Testis (tissue), 2 donors: ENCODE measurements at regions not wholly inside any gene's neighbourhood (a gene's known extent, or its start where the extent isn't known, plus 50 kb on each side); places are given as distances from the start of the nearest gene placed in this dataset.
A peak's percentile ranks its signal among the peaks of the same experiment; 100 is the strongest.

ENCODE experiments used
- DNase-seq: peaks from one replicate; pipeline ENCODE4 v3.0.0-alpha.2; 2019
- H3K27ac ChIP-seq, 2 donors: fragments of 200-600 bp; sonication (generic); one replicate each; pipeline ENCODE4 v1.5.1; 2019
- H3K27me3 ChIP-seq: fragments of 200-600 bp; sonication (generic); one replicate; pipeline ENCODE4 v1.5.1; 2019
- H3K36me3 ChIP-seq: fragments of 200-600 bp; sonication (generic); one replicate; pipeline ENCODE4 v1.5.1; 2017; ENCODE audit warnings: low read depth; ENCODE audit errors: missing control alignments
- H3K4me1 ChIP-seq: fragments of 200-600 bp; sonication (generic); one replicate; pipeline ENCODE4 v1.5.1; 2019
- H3K4me3 ChIP-seq, 2 donors: fragments of 200-600 bp; sonication (generic); one replicate each; pipeline ENCODE4 v1.5.1; 2017 to 2019
- H3K9me3 ChIP-seq: fragments of 200-600 bp; sonication (generic); one replicate; pipeline ENCODE4 v1.5.1; 2017
- CTCF ChIP-seq, 3 experiments: fragments of 450-650 bp in 2 of 3; fragments of 200-600 bp in 1 of 3; sonication (generic) in 1 of 3; IDR thresholded peaks; one replicate each; pipeline ENCODE4 v1.5.1; 2016 to 2019; ENCODE audit warnings: antibody characterized with exemption in 3 of 3, mild to moderate bottlenecking in 2 of 3, moderate library complexity in 1 of 3
- POLR2A ChIP-seq: fragments of 450-650 bp; IDR thresholded peaks from one replicate; pipeline ENCODE4 v1.6.1; 2017; ENCODE audit warnings: antibody characterized with exemption, mild to moderate bottlenecking, moderate library complexity
- WGBS, 2 donors: methylation state at CpG; one replicate each; pipeline ENCODE4 v1.1.5; 2018; 5-methylcytosine and 5-hydroxymethylcytosine counted together
- intact Hi-C: fragments of 100-400 bp; cut with DNase I; formaldehyde crosslinking; loops from one replicate; pipeline ENCODE4 v1.15.1; 2023; ENCODE audit warnings: low total_unique reads

- H3K4me1 ChIP-seq: no peaks in the 10 kb centered on the region
- no peaks in the 10 kb centered on the region for H3K27me3 ChIP-seq
- H3K9me3 ChIP-seq: no peaks in the 10 kb centered on the region
- no peaks in the 10 kb centered on the region for H3K36me3 ChIP-seq
- WGBS, 2 donors: 88 to 89% methylated on average over 7 of the region's 7 CpGs
- intact Hi-C loops: no loop called here
- no peak overlapping the region for H3K4me3 ChIP-seq
- no peak for TF ChIP-seq POLR2A
- no peak for TF ChIP-seq CTCF (IDR thresholded peaks at IDR 0.05)
- DNase-seq: no peak
- H3K27ac ChIP-seq: no peak overlapping the region
These were observed 402.9 kb upstream of the C2CD4B start for GRCh38 chr15:62568004-62568403.

- 87 to 96% methylated on average over 6 of the region's 6 CpGs for WGBS, 2 donors
- no peaks in the 10 kb centered on the region for H3K4me1 ChIP-seq
- no peak overlapping the region for H3K27ac ChIP-seq
- DNase-seq: no peak
- intact Hi-C loops: no loop called here
- H3K27me3 ChIP-seq: no peaks in the 10 kb centered on the region
- H3K9me3 ChIP-seq: no peaks in the 10 kb centered on the region
- no peak for TF ChIP-seq CTCF (IDR thresholded peaks at IDR 0.05)
- no peak for TF ChIP-seq POLR2A
- no peaks in the 10 kb centered on the region for H3K36me3 ChIP-seq
- H3K4me3 ChIP-seq: no peak overlapping the region
These were observed 403.6 kb upstream of the C2CD4B start for GRCh38 chr15:62568702-62569101.

GRCh38 chr15:62569460-62570404 is 404.6 kb upstream of the C2CD4B start:
- Histone ChIP-seq H3K36me3 (no peaks in the 10 kb centered on the region), H3K27me3 (no peaks in the 10 kb centered on the region), H3K9me3 (no peaks in the 10 kb centered on the region), H3K4me1 (no peaks in the 10 kb centered on the region), H3K27ac (peak overlapping the region in 1 of 2 donors; percentile 64), H3K4me3 (no peak overlapping the region)
- WGBS, 2 donors: 69 to 74% methylated on average over 14 of the region's 14 CpGs
- DNase-seq: peak; percentile 44
- intact Hi-C loops: no loop called here
- TF ChIP-seq POLR2A (no peak), CTCF (IDR thresholded peaks at IDR 0.05) (no peak)

GRCh38 chr15:62570405-62570783 is 405.3 kb upstream of the C2CD4B start:
- Histone ChIP-seq H3K36me3 (no peaks in the 10 kb centered on the region), H3K9me3 (no peaks in the 10 kb centered on the region), H3K4me1 (no peaks in the 10 kb centered on the region), H3K4me3 (no peak overlapping the region), H3K27me3 (no peaks in the 10 kb centered on the region), H3K27ac (peak overlapping the region in 1 of 2 donors; percentile 64)
- no peak for TF ChIP-seq CTCF (IDR thresholded peaks at IDR 0.05)
- no peak for TF ChIP-seq POLR2A
- DNase-seq: no peak
- intact Hi-C loops: no loop called here
- 81 to 84% methylated on average over 4 of the region's 4 CpGs for WGBS, 2 donors

GRCh38 chr15:62571072-62571471 is 406.0 kb upstream of the C2CD4B start:
- WGBS, 2 donors: 96% methylated on average over 7 of the region's 7 CpGs
- H3K4me3 ChIP-seq: no peak overlapping the region
- DNase-seq: no peak
- H3K9me3 ChIP-seq: no peaks in the 10 kb centered on the region
- H3K27ac ChIP-seq: no peak overlapping the region
- no peaks in the 10 kb centered on the region for H3K4me1 ChIP-seq
- no peaks in the 10 kb centered on the region for H3K36me3 ChIP-seq
- no peaks in the 10 kb centered on the region for H3K27me3 ChIP-seq
- intact Hi-C loops: no loop called here
- TF ChIP-seq POLR2A (no peak), CTCF (IDR thresholded peaks at IDR 0.05) (no peak)
